ENCODE measurements at regions not wholly inside any gene's neighbourhood (a gene's known extent, or its start where the extent isn't known, plus 50 kb on each side); places are given as distances from the start of the nearest gene placed in this dataset.
A peak's percentile ranks its signal among the peaks of the same experiment; 100 is the strongest.

DNA sequence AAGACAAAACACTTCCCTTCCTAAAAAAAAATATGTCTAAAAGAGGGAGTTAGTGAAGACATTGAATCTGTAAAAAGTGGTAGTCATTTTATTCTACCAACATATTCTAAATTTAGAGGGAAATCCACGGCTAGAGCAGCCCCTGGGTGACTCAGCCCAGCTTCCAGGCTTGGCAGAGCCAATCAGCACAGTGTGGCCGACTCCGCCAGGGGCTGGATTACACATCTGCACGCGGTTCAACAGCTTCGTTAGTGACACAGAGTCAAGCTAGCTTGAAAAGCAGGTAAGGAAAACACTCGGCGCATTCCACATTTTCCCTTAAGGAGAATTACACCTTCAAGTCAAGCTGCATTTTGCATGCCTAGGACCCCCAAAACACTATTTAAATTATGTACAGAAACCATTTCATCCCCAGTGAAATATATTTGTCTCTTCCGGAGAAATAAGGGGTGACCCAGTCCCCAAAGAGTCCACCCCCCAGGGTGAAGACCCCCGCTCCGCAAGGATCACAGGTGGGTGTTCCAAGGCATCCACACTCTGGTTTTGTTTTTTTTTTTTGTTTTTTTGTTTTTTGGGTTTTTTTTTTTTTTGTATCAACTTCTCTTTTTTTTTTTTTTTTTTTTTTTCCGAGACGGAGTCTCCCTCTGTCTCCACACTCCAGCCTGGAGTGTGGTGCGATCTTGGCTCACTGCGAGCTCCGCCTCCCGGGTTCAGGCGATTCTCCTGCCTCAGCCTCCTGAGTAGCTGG, 58.4 kb upstream of the ARID1B start:
- Mint-ChIP-seq H3K4me1 (ENCODE audit: low read depth) (peaks cover 21% of the 10 kb centered on the region), H3K4me3 (ENCODE audit: unreplicated experiment) (no peak overlapping the region), H3K9me3 (ENCODE audit: low read depth) (no peaks in the 10 kb centered on the region), H3K27me3 (ENCODE audit: low read depth) (no peaks in the 10 kb centered on the region), H3K36me3 (ENCODE audit: low read depth) (no peaks in the 10 kb centered on the region), H3K27ac (ENCODE audit: unreplicated experiment) (peak overlapping the region; percentile 33)
- DNase-seq (ENCODE audit: low spot score) = no peak
- TF ChIP-seq, protein P1, sequence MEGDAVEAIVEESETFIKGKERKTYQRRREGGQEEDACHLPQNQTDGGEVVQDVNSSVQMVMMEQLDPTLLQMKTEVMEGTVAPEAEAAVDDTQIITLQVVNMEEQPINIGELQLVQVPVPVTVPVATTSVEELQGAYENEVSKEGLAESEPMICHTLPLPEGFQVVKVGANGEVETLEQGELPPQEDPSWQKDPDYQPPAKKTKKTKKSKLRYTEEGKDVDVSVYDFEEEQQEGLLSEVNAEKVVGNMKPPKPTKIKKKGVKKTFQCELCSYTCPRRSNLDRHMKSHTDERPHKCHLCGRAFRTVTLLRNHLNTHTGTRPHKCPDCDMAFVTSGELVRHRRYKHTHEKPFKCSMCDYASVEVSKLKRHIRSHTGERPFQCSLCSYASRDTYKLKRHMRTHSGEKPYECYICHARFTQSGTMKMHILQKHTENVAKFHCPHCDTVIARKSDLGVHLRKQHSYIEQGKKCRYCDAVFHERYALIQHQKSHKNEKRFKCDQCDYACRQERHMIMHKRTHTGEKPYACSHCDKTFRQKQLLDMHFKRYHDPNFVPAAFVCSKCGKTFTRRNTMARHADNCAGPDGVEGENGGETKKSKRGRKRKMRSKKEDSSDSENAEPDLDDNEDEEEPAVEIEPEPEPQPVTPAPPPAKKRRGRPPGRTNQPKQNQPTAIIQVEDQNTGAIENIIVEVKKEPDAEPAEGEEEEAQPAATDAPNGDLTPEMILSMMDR (IDR thresholded peaks at IDR 0.05) = no peak

DNA sequence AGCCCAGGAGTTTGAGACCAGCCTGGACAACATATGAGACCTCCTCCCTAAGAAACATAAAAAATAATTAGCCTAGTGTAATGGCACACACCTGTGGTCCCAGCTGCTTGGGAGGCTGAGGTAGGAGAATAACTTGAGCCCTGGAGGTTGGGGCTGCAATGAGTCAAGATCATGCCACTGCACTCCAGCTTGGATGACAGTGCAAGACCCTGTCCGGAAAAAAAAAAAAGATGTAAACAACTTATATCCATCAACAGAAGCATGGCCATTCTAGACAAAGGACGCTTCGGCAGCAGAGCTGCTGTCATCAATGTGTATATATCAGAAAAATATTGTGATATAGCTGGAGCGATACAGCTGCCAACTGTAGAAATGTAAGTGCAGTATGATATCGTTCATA, 59.6 kb upstream of the ARID1B start:
- peaks cover 21% of the 10 kb centered on the region for H3K4me1 Mint-ChIP-seq (ENCODE audit: low read depth)
- no peak for DNase-seq (ENCODE audit: low spot score)
- H3K36me3 Mint-ChIP-seq (ENCODE audit: low read depth) = no peaks in the 10 kb centered on the region
- H3K27ac Mint-ChIP-seq (ENCODE audit: unreplicated experiment) = no peak overlapping the region
- TF ChIP-seq, protein P1 (IDR thresholded peaks at IDR 0.05) = no peak
- no peaks in the 10 kb centered on the region for H3K9me3 Mint-ChIP-seq (ENCODE audit: low read depth)
- H3K4me3 Mint-ChIP-seq (ENCODE audit: unreplicated experiment) = no peak overlapping the region
- no peaks in the 10 kb centered on the region for H3K27me3 Mint-ChIP-seq (ENCODE audit: low read depth)

DNA sequence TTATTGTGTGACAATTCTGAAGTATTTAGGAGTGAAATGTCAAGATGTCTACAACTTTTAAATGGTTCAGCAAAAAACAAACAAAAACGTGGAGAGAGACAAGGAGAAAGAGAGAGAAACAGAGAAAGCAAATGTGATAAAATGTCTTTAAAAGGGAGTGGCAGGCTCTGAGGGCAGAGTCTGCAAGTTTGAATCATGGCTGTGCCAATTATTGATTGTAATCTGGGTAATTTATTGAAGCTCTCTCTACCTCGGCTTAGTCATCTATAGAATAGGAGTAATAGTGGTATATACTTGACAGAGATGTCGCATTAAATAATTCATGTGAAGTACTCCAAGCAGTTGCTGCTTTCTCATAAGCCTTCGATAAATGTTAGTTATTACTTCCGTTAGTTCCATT, 61.3 kb upstream of the ARID1B start:
- no peak overlapping the region for H3K27ac Mint-ChIP-seq (ENCODE audit: unreplicated experiment)

DNA sequence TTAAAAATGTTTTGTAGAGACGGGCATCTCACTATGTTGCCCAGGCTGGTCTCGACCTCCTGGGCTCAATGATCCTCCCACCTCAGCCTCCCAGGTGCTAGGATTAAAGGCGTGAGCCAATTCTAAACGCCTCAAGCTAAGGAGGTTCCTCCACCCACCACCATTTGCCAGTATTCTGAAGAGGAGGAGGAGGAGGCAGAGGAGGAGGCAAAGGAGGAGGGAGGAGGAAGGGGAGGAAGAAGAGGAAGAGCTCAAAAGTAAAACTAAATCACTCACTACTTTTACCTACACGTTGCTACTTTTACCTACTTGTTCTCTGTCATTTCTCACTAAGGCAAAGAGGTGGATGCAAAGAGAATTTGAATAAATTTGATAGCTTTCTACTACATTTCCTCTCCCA, 63.6 kb upstream of the ARID1B start:
- H3K4me1 Mint-ChIP-seq (ENCODE audit: low read depth) = peaks cover 2% of the 10 kb centered on the region
- no peak for DNase-seq (ENCODE audit: low spot score)
- H3K4me3 Mint-ChIP-seq (ENCODE audit: unreplicated experiment) = no peak overlapping the region
- H3K9me3 Mint-ChIP-seq (ENCODE audit: low read depth) = no peaks in the 10 kb centered on the region
- TF ChIP-seq, protein P1 (IDR thresholded peaks at IDR 0.05) = no peak
- H3K27me3 Mint-ChIP-seq (ENCODE audit: low read depth) = no peaks in the 10 kb centered on the region
- H3K27ac Mint-ChIP-seq (ENCODE audit: unreplicated experiment) = no peak overlapping the region
- no peaks in the 10 kb centered on the region for H3K36me3 Mint-ChIP-seq (ENCODE audit: low read depth)

More for the DNA sequence above, 61.3 kb upstream of the ARID1B start:
- no peaks in the 10 kb centered on the region for H3K27me3 Mint-ChIP-seq (ENCODE audit: low read depth)
- no peak for DNase-seq (ENCODE audit: low spot score)
- H3K36me3 Mint-ChIP-seq (ENCODE audit: low read depth) = no peaks in the 10 kb centered on the region
- H3K4me3 Mint-ChIP-seq (ENCODE audit: unreplicated experiment) = no peak overlapping the region
- TF ChIP-seq, protein P1 (IDR thresholded peaks at IDR 0.05) = no peak
- no peaks in the 10 kb centered on the region for H3K9me3 Mint-ChIP-seq (ENCODE audit: low read depth)
- H3K4me1 Mint-ChIP-seq (ENCODE audit: low read depth) = peaks cover 17% of the 10 kb centered on the region

DNA sequence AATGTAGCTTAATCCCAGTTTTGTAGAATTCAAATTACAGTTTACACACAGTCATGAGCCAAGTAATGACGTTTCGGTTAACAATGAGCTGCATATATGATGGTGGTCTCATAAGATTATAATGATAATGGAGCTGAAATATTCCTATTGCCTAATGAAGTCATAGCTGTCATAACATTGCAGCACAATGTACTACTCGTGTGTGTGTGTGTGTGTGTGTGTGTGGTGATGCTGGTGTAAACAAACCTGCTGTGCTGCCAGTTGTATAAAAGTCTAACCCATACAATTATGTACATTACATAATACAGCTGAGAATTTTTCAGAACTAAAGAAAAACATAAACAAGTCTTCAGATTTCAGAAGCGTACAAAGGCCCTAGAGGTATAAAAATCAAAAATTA, 66.7 kb upstream of the ARID1B start:
- Mint-ChIP-seq H3K4me1 (ENCODE audit: low read depth) (no peaks in the 10 kb centered on the region), H3K4me3 (ENCODE audit: unreplicated experiment) (no peak overlapping the region), H3K27ac (ENCODE audit: unreplicated experiment) (no peak overlapping the region), H3K36me3 (ENCODE audit: low read depth) (no peaks in the 10 kb centered on the region), H3K9me3 (ENCODE audit: low read depth) (peaks cover 2% of the 10 kb centered on the region), H3K27me3 (ENCODE audit: low read depth) (no peaks in the 10 kb centered on the region)
- TF ChIP-seq, protein P1 (IDR thresholded peaks at IDR 0.05) = no peak
- no peak for DNase-seq (ENCODE audit: low spot score)
